GM12872 (cell line): ENCODE measurements at regions not wholly inside any gene's neighbourhood (a gene's known extent, or its start where the extent isn't known, plus 50 kb on each side); places are given as distances from the start of the nearest gene placed in this dataset.

Experiments used
- CTCF ChIP-seq: IDR thresholded peaks from 3 replicates; pipeline ENCODE4 v1.5.1; 2011; ENCODE audit warnings: low read depth, mild to moderate bottlenecking, low read length, moderate library complexity; ENCODE audit not compliant: insufficient read depth

- no peak for TF ChIP-seq CTCF
Measured at GRCh38 chr5:109998208-109998607, 308.5 kb downstream of the MAN2A1 start.

- TF ChIP-seq CTCF: no peak
Measured at GRCh38 chr5:109998726-109999125, 309.0 kb downstream of the MAN2A1 start.

- no peak for TF ChIP-seq CTCF
Measured at GRCh38 chr5:110001648-110002047, 311.9 kb downstream of the MAN2A1 start.

- TF ChIP-seq CTCF: no peak
Measured at GRCh38 chr5:110002652-110003051, 312.9 kb downstream of the MAN2A1 start.

GRCh38 chr5:110007101-110007500 is 317.4 kb downstream of the MAN2A1 start:
- TF ChIP-seq CTCF: no peak

GRCh38 chr5:110008131-110008530 is 318.4 kb downstream of the MAN2A1 start:
- TF ChIP-seq CTCF: no peak

- TF ChIP-seq CTCF: no peak
Measured at GRCh38 chr5:110012145-110012544, 322.4 kb downstream of the MAN2A1 start.

GRCh38 chr5:110013017-110013416 is 323.3 kb downstream of the MAN2A1 start:
- no peak for TF ChIP-seq CTCF
